ENCODE measurements at regions not wholly inside any gene's neighbourhood (a gene's known extent, or its start where the extent isn't known, plus 50 kb on each side); places are given as distances from the start of the nearest gene placed in this dataset.

GRCh38 chr6:37561361-37561760 lies 61.7 kb upstream of the CCDC167 start:
- DNase-seq (ENCODE audit: low spot score): no peak
- TF ChIP-seq CTCF (IDR thresholded peaks at IDR 0.05): no peak
- ATAC-seq (ENCODE audit: low FRiP score): no peak

- DNase-seq (ENCODE audit: low spot score) (no peak), ATAC-seq (ENCODE audit: low FRiP score) (no peak)
- TF ChIP-seq CTCF (IDR thresholded peaks at IDR 0.05): no peak
Measured at GRCh38 chr6:37560737-37561103, 61.0 kb upstream of the CCDC167 start.

- DNase-seq (ENCODE audit: low spot score) (no peak), ATAC-seq (ENCODE audit: low FRiP score) (no peak)
- no peak for TF ChIP-seq CTCF (IDR thresholded peaks at IDR 0.05)
Measured at GRCh38 chr6:37559501-37559900, 59.8 kb upstream of the CCDC167 start.

GRCh38 chr6:37559050-37559449 lies 59.4 kb upstream of the CCDC167 start:
- no peak for ATAC-seq (ENCODE audit: low FRiP score)
- TF ChIP-seq CTCF (IDR thresholded peaks at IDR 0.05): no peak
- DNase-seq (ENCODE audit: low spot score): no peak

- ATAC-seq (ENCODE audit: low FRiP score) (no peak), DNase-seq (ENCODE audit: low spot score) (no peak)
- TF ChIP-seq CTCF (IDR thresholded peaks at IDR 0.05): no peak
Measured at GRCh38 chr6:37558646-37559045, 59.0 kb upstream of the CCDC167 start.

- ATAC-seq (ENCODE audit: low FRiP score) (no peak), DNase-seq (ENCODE audit: low spot score) (no peak)
- no peak for TF ChIP-seq CTCF (IDR thresholded peaks at IDR 0.05)
Measured at GRCh38 chr6:37558168-37558567, 58.5 kb upstream of the CCDC167 start.

- no peak for TF ChIP-seq CTCF (IDR thresholded peaks at IDR 0.05)
- DNase-seq (ENCODE audit: low spot score) (no peak), ATAC-seq (ENCODE audit: low FRiP score) (no peak)
Measured at GRCh38 chr6:37557645-37558114, 58.0 kb upstream of the CCDC167 start.
